ENCODE measurements at regions not wholly inside any gene's neighbourhood (a gene's known extent, or its start where the extent isn't known, plus 50 kb on each side); places are given as distances from the start of the nearest gene placed in this dataset.

- no peak for TF ChIP-seq GABPA (IDR thresholded peaks at IDR 0.05; ENCODE audit: low read depth)
- TF ChIP-seq SPI1 (IDR thresholded peaks at IDR 0.05; ENCODE audit: borderline replicate concordance, low read depth) = no peak
- no peak for TF ChIP-seq REST (IDR thresholded peaks at IDR 0.05; ENCODE audit: insufficient replicate concordance, low read depth)
- no peak for TF ChIP-seq POLR2AphosphoS5 (IDR thresholded peaks at IDR 0.05; ENCODE audit: low read depth)
- TF ChIP-seq CTCF (IDR thresholded peaks at IDR 0.05; ENCODE audit: insufficient read depth, low read length) = no peak
- H3K27ac ChIP-seq (replicated peaks) = no peak overlapping the region
Observed at GRCh38 chr13:102928941-102929675, 83.3 kb downstream of the ERCC5 start.

More at GRCh38 chr13:102928941-102929675, 83.3 kb downstream of the ERCC5 start:
- Histone ChIP-seq H3K27me3 (ENCODE audit: insufficient read depth, poor library complexity, severe bottlenecking) (peaks cover 2% of the 10 kb centered on the region), H3K4me3 (replicated peaks; ENCODE audit: insufficient read depth, low read length) (no peak overlapping the region)
- no peak for DNase-seq (ENCODE audit: low read depth in 1 of 2, low spot score in 1 of 2)
